ENCODE measurements at regions not wholly inside any gene's neighbourhood (a gene's known extent, or its start where the extent isn't known, plus 50 kb on each side); places are given as distances from the start of the nearest gene placed in this dataset.
"Not testable (repeated sequence)": the region's sequence is repeated elsewhere in the genome, so short reads cannot be mapped to it uniquely, and the experiment has no call there.

- Histone ChIP-seq H3K79me2 (ENCODE audit: low read length) (no peaks in the 10 kb centered on the region), H3K9me3 (ENCODE audit: insufficient read depth, low read length) (no peaks in the 10 kb centered on the region), H3K4me2 (ENCODE audit: low read length) (no peak overlapping the region), H3K36me3 (replicated peaks; ENCODE audit: low read depth, low read length) (no peaks in the 10 kb centered on the region), H3K9ac (ENCODE audit: low read length) (no peak overlapping the region), H2AFZ (ENCODE audit: low read depth, low read length) (no peak overlapping the region), H3K4me3 (ENCODE audit: low read length) (no peak overlapping the region), H4K20me1 (ENCODE audit: insufficient read depth, low read length) (no peaks in the 10 kb centered on the region), H3K27ac (ENCODE audit: low read length) (no peak overlapping the region), H3K27me3 (ENCODE audit: low read depth, low read length) (no peaks in the 10 kb centered on the region), H3K4me1 (ENCODE audit: low read length) (no peaks in the 10 kb centered on the region)
- TF ChIP-seq CTCF (IDR thresholded peaks at IDR 0.05; ENCODE audit: low read depth, low read length) (no peak), EZH2phosphoT487 (IDR thresholded peaks at IDR 0.05; ENCODE audit: low read depth) (no peak)
These were observed 54.3 kb upstream of the CIT start for GRCh38 chr12:119931402-119931801.

DNA sequence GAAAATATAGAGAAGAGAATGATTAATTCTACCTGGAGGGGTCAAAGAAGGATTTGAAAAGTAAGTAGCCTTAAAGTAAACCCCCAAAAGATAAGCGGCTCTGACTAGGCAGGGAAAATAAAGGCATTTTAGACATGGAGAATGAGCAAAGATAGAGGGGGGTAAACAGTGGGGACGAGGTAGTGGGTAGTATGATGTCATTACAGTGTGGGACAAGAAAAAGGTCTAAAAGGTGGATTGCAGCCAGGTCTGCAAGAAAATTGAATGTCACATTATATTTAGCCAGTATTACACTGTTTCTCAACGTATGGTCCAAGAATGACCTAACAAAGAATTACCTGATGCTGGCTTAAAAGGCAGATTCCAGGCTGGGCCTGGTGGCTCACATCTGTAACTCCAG lies 55.8 kb upstream of the CIT start:
- no peak for TF ChIP-seq CTCF (IDR thresholded peaks at IDR 0.05; ENCODE audit: low read depth, low read length)
- no peak for TF ChIP-seq EZH2phosphoT487 (IDR thresholded peaks at IDR 0.05; ENCODE audit: low read depth)
- no peaks in the 10 kb centered on the region for H4K20me1 ChIP-seq (ENCODE audit: insufficient read depth, low read length)
- H3K4me3 ChIP-seq (ENCODE audit: low read length) = no peak overlapping the region
- H3K36me3 ChIP-seq (replicated peaks; ENCODE audit: low read depth, low read length) = no peaks in the 10 kb centered on the region
- no peak overlapping the region for H3K4me2 ChIP-seq (ENCODE audit: low read length)
- H3K9me3 ChIP-seq (ENCODE audit: insufficient read depth, low read length) = no peaks in the 10 kb centered on the region
- no peaks in the 10 kb centered on the region for H3K27me3 ChIP-seq (ENCODE audit: low read depth, low read length)
- H3K27ac ChIP-seq (ENCODE audit: low read length) = no peak overlapping the region
- no peaks in the 10 kb centered on the region for H3K4me1 ChIP-seq (ENCODE audit: low read length)
- H3K9ac ChIP-seq (ENCODE audit: low read length) = no peak overlapping the region
- H3K79me2 ChIP-seq (ENCODE audit: low read length) = no peaks in the 10 kb centered on the region
- no peak overlapping the region for H2AFZ ChIP-seq (ENCODE audit: low read depth, low read length)

DNA sequence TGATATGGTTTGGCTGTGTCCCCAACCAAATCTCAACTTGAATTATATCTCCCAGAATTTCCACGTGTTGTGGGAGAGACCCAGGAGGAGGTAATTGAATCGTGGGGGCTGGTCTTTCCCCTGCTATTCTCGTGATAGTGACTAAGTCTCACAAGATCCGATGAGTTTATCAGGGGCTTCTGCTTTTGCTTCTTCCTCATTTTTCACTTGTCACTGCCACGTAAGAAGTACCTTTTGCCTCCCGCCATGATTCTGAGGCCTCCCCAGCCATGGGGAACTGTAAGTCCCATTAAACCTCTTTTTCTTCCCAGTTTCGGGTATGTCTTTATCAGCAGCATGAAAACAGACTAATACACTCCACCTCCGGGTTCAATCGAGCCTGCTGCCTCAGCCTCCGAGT lies 54.3 kb upstream of the BICDL1 start:
- H3K9me3 ChIP-seq (ENCODE audit: insufficient read depth, low read length); H3K4me3 ChIP-seq (ENCODE audit: low read length); H3K36me3 ChIP-seq (replicated peaks; ENCODE audit: low read depth, low read length); H4K20me1 ChIP-seq (ENCODE audit: insufficient read depth, low read length); H3K27ac ChIP-seq (ENCODE audit: low read length); H3K4me2 ChIP-seq (ENCODE audit: low read length); H2AFZ ChIP-seq (ENCODE audit: low read depth, low read length); H3K27me3 ChIP-seq (ENCODE audit: low read depth, low read length); H3K79me2 ChIP-seq (ENCODE audit: low read length); H3K4me1 ChIP-seq (ENCODE audit: low read length); H3K9ac ChIP-seq (ENCODE audit: low read length): not testable (repeated sequence)

GRCh38 chr12:119936705-119937311 lies 52.2 kb upstream of the BICDL1 start:
- Histone ChIP-seq H3K4me2 (ENCODE audit: low read length) (no peak overlapping the region), H3K79me2 (ENCODE audit: low read length) (no peaks in the 10 kb centered on the region), H4K20me1 (ENCODE audit: insufficient read depth, low read length) (no peaks in the 10 kb centered on the region), H3K36me3 (replicated peaks; ENCODE audit: low read depth, low read length) (no peaks in the 10 kb centered on the region), H3K27ac (ENCODE audit: low read length) (no peak overlapping the region), H3K4me3 (ENCODE audit: low read length) (no peak overlapping the region), H3K4me1 (ENCODE audit: low read length) (no peaks in the 10 kb centered on the region), H3K9me3 (ENCODE audit: insufficient read depth, low read length) (no peaks in the 10 kb centered on the region), H3K27me3 (ENCODE audit: low read depth, low read length) (peaks cover 4% of the 10 kb centered on the region; the same call in 1 of the 2 replicates), H3K9ac (ENCODE audit: low read length) (no peak overlapping the region), H2AFZ (ENCODE audit: low read depth, low read length) (no peak overlapping the region)
- TF ChIP-seq CTCF (IDR thresholded peaks at IDR 0.05; ENCODE audit: low read depth, low read length) (no peak), EZH2phosphoT487 (IDR thresholded peaks at IDR 0.05; ENCODE audit: low read depth) (no peak)

All from OCI-LY3 (cell line).